Peyer's patch (tissue), 4 donors: ENCODE measurements at regions not wholly inside any gene's neighbourhood (a gene's known extent, or its start where the extent isn't known, plus 50 kb on each side); places are given as distances from the start of the nearest gene placed in this dataset.
"Not testable (repeated sequence)": the region's sequence is repeated elsewhere in the genome, so short reads cannot be mapped to it uniquely, and the experiment has no call there.

Experiments
- DNase-seq, 3 donors: peaks; one replicate each; pipeline ENCODE4 v3.0.0-alpha.2; 2017 to 2019
- H3K27ac ChIP-seq, 4 donors: fragments of 200-600 bp; sonication (generic); one replicate each; pipeline ENCODE4 v1.5.1; 2016 to 2019
- H3K27me3 ChIP-seq, 2 donors: fragments of 200-600 bp; sonication (generic); one replicate each; pipeline ENCODE4 v1.5.1; 2019
- H3K36me3 ChIP-seq, 3 donors: fragments of 200-600 bp; sonication (generic); one replicate each; pipeline ENCODE4 v1.5.1; 2016 to 2019
- H3K4me1 ChIP-seq, 4 donors: fragments of 200-600 bp; sonication (generic); one replicate each; pipeline ENCODE4 v1.5.1; 2016 to 2019
- H3K4me3 ChIP-seq, 4 donors: fragments of 200-600 bp; sonication (generic); 1 replicate in 3 of 4; 2 replicates in 1 of 4; pipeline ENCODE4 v1.5.1; 2016 to 2019; ENCODE audit warnings: mild to moderate bottlenecking in 1 of 4
- H3K9me3 ChIP-seq, 4 donors: fragments of 200-600 bp; sonication (generic); one replicate each; pipeline ENCODE4 v1.5.1; 2016 to 2019; ENCODE audit warnings: mild to moderate bottlenecking in 1 of 4
- POLR2A ChIP-seq, 2 donors: fragments of 450-650 bp; IDR thresholded peaks; one replicate each; pipeline ENCODE4 v1.5.1; 2017; ENCODE audit warnings: antibody characterized with exemption in 2 of 2, mild to moderate bottlenecking in 2 of 2, moderate library complexity in 2 of 2
- TF ChIP-seq, protein P1 (sequence below), 6 experiments: fragments of 450-650 bp in 4 of 6; fragments of 200-600 bp in 2 of 6; sonication (generic) in 1 of 6; IDR thresholded peaks; one replicate each; pipeline ENCODE4 v1.5.1; 2017 to 2019; ENCODE audit warnings: antibody characterized with exemption in 6 of 6, mild to moderate bottlenecking in 3 of 6, moderate library complexity in 1 of 6

DNA sequence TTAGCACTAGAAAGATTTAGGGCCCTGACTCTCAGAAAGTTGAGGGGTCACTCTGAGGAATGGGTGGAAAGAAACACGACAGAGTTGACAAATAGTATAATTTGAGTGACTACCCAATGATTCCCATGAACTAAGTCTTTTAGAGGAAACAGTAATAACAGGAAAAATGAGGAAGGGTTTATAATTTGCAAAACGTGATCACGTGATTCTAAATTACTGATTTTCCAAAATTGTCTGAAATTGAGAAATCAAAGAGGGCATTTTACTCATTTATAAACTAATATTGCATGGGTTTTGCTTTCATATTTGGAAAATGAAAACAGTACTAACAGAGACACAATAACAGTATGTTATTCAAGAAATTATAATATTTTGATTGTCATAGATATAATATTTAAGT is 1335.7 kb downstream of the PLA2G4A start:
- Histone ChIP-seq H3K4me1 (no peaks in the 10 kb centered on the region), H3K27me3 (no peaks in the 10 kb centered on the region), H3K9me3 (no peaks in the 10 kb centered on the region), H3K4me3 (no peak overlapping the region), H3K36me3 (no peaks in the 10 kb centered on the region), H3K27ac (no peak overlapping the region)
- no peak for DNase-seq
- TF ChIP-seq, protein P1, sequence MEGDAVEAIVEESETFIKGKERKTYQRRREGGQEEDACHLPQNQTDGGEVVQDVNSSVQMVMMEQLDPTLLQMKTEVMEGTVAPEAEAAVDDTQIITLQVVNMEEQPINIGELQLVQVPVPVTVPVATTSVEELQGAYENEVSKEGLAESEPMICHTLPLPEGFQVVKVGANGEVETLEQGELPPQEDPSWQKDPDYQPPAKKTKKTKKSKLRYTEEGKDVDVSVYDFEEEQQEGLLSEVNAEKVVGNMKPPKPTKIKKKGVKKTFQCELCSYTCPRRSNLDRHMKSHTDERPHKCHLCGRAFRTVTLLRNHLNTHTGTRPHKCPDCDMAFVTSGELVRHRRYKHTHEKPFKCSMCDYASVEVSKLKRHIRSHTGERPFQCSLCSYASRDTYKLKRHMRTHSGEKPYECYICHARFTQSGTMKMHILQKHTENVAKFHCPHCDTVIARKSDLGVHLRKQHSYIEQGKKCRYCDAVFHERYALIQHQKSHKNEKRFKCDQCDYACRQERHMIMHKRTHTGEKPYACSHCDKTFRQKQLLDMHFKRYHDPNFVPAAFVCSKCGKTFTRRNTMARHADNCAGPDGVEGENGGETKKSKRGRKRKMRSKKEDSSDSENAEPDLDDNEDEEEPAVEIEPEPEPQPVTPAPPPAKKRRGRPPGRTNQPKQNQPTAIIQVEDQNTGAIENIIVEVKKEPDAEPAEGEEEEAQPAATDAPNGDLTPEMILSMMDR (IDR thresholded peaks at IDR 0.05): no peak
- TF ChIP-seq POLR2A (IDR thresholded peaks at IDR 0.05): no peak

GRCh38 chr1:188166654-188167053 is 1337.9 kb downstream of the PLA2G4A start:
- DNase-seq: no peak
- no peaks in the 10 kb centered on the region for H3K27me3 ChIP-seq
- no peak for TF ChIP-seq POLR2A (IDR thresholded peaks at IDR 0.05)
- TF ChIP-seq, protein P1 (IDR thresholded peaks at IDR 0.05): no peak
- no peaks in the 10 kb centered on the region for H3K4me1 ChIP-seq
- H3K4me3 ChIP-seq: no peak overlapping the region
- no peak overlapping the region for H3K27ac ChIP-seq
- no peaks in the 10 kb centered on the region for H3K36me3 ChIP-seq
- H3K9me3 ChIP-seq: no peaks in the 10 kb centered on the region

GRCh38 chr1:188169971-188170370 is 1341.2 kb downstream of the PLA2G4A start:
- Histone ChIP-seq H3K36me3 (no peaks in the 10 kb centered on the region), H3K4me1 (no peaks in the 10 kb centered on the region), H3K27ac (no peak overlapping the region), H3K4me3 (no peak overlapping the region), H3K9me3 (no peaks in the 10 kb centered on the region), H3K27me3 (no peaks in the 10 kb centered on the region)
- TF ChIP-seq, protein P1 (IDR thresholded peaks at IDR 0.05): no peak
- TF ChIP-seq POLR2A (IDR thresholded peaks at IDR 0.05): no peak
- DNase-seq: no peak

DNA sequence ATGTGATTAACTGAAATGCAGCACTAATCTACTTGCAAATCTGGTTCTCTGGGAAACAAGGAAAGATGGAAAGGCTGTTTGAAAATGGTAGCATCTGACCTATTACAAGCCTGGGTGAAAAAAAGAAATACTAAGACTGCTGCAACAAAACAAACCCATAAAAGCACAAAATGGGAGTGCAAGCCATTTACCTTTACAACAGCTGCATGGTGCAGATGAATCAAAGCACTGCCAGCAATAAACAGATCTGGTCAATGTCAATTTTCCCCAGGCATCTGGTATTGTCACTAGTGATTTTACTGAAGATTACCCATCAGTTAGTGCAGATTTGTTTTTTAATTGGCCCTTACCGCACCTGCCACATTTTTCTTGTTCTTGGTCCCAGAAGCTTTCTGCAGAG is 1341.7 kb downstream of the PLA2G4A start:
- no peak for TF ChIP-seq POLR2A (IDR thresholded peaks at IDR 0.05)
- TF ChIP-seq, protein P1 (IDR thresholded peaks at IDR 0.05): no peak

GRCh38 chr1:188170935-188171334 is 1342.2 kb downstream of the PLA2G4A start:
- Histone ChIP-seq H3K4me3 (no peak overlapping the region), H3K9me3 (no peaks in the 10 kb centered on the region), H3K4me1 (no peaks in the 10 kb centered on the region), H3K36me3 (no peaks in the 10 kb centered on the region), H3K27ac (no peak overlapping the region), H3K27me3 (no peaks in the 10 kb centered on the region)
- TF ChIP-seq POLR2A (IDR thresholded peaks at IDR 0.05): no peak
- TF ChIP-seq, protein P1 (IDR thresholded peaks at IDR 0.05): no peak
- no peak for DNase-seq

More for the DNA sequence above, 1341.7 kb downstream of the PLA2G4A start:
- H3K9me3 ChIP-seq: no peaks in the 10 kb centered on the region
- no peak overlapping the region for H3K27ac ChIP-seq
- no peaks in the 10 kb centered on the region for H3K4me1 ChIP-seq
- H3K36me3 ChIP-seq: no peaks in the 10 kb centered on the region
- no peaks in the 10 kb centered on the region for H3K27me3 ChIP-seq
- no peak for DNase-seq
- H3K4me3 ChIP-seq: no peak overlapping the region

- not testable (repeated sequence) for H3K27me3 ChIP-seq, H3K9me3 ChIP-seq, H3K36me3 ChIP-seq, H3K4me1 ChIP-seq, DNase-seq, H3K4me3 ChIP-seq, H3K27ac ChIP-seq
These were observed 1353.3 kb downstream of the PLA2G4A start for GRCh38 chr1:188182063-188182462.
